ENCODE measurements at regions not wholly inside any gene's neighbourhood (a gene's known extent, or its start where the extent isn't known, plus 50 kb on each side); places are given as distances from the start of the nearest gene placed in this dataset.
"Not testable (repeated sequence)": the region's sequence is repeated elsewhere in the genome, so short reads cannot be mapped to it uniquely, and the experiment has no call there.

DNA sequence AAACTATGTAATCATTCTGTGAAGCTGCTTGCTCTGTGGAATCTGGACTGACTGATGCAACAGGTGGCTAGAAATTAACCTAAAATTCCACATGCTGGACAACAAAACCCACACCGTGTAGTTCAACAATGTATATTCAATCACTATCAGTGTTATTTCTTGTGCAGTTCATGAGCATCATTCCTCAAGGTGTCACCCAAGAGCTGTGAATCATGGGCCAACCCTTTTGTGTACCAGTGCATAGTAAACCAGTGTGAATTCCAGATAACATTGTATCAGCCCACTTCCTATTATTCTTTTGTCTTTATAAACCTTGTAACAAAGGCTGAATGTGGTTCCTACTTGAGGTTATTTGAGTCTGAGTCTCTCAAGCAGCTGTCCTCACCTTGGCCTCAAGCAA is 905.2 kb upstream of the ZNF722 start:
- DNase-seq = no peak
- TF ChIP-seq CTCF (IDR thresholded peaks at IDR 0.05) = no peak
- H3K27ac Mint-ChIP-seq = no peak overlapping the region
- H3K27me3 Mint-ChIP-seq (ENCODE audit: low read depth, poor library complexity) = no peaks in the 10 kb centered on the region
- peaks cover 27% of the 10 kb centered on the region for H3K9me3 Mint-ChIP-seq
- H3K4me3 Mint-ChIP-seq = no peak overlapping the region
- no peaks in the 10 kb centered on the region for H3K4me1 Mint-ChIP-seq
- no peaks in the 10 kb centered on the region for H3K36me3 Mint-ChIP-seq (ENCODE audit: low read depth)

- TF ChIP-seq CTCF (IDR thresholded peaks at IDR 0.05) = no peak
- H3K27ac Mint-ChIP-seq = no peak overlapping the region
- H3K4me3 Mint-ChIP-seq = no peak overlapping the region
- H3K27me3 Mint-ChIP-seq (ENCODE audit: low read depth, poor library complexity) = no peaks in the 10 kb centered on the region
- H3K4me1 Mint-ChIP-seq = no peaks in the 10 kb centered on the region
- no peaks in the 10 kb centered on the region for H3K36me3 Mint-ChIP-seq (ENCODE audit: low read depth)
- DNase-seq = no peak
- H3K9me3 Mint-ChIP-seq = peaks cover 54% of the 10 kb centered on the region
Measured at GRCh38 chr7:63096141-63096540, 902.5 kb upstream of the ZNF722 start.

GRCh38 chr7:63104666-63105065 is 894.0 kb upstream of the ZNF722 start:
- no peak for DNase-seq
- H3K27me3 Mint-ChIP-seq (ENCODE audit: low read depth, poor library complexity) = peaks cover 5% of the 10 kb centered on the region
- no peaks in the 10 kb centered on the region for H3K36me3 Mint-ChIP-seq (ENCODE audit: low read depth)
- peaks cover 96% of the 10 kb centered on the region for H3K9me3 Mint-ChIP-seq
- H3K4me1 Mint-ChIP-seq = no peaks in the 10 kb centered on the region
- no peak overlapping the region for H3K27ac Mint-ChIP-seq
- H3K4me3 Mint-ChIP-seq = no peak overlapping the region
- no peak for TF ChIP-seq CTCF (IDR thresholded peaks at IDR 0.05)

DNA sequence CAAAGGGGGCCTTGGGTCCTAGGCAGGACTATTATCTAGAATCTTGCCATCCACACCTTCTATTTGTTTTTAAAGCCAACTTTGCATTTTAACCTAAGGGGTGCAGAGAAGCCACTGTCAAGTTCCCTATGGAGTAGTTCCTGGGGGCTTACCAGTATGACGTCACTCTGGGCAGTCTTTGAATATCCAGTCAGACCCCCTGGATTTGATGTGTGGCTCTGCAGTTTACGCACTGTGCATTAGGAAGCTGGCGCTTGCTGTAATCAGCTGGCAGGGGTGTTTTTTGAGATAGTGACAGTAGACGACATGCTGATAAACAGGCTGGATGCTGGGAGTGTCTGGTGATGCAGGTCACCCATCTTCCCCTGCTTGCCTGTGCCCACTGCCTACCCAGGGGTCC is 892.7 kb upstream of the ZNF722 start:
- H3K4me1 Mint-ChIP-seq = no peaks in the 10 kb centered on the region
- no peak overlapping the region for H3K4me3 Mint-ChIP-seq
- peaks cover 96% of the 10 kb centered on the region for H3K9me3 Mint-ChIP-seq
- no peak for DNase-seq
- peaks cover 5% of the 10 kb centered on the region for H3K27me3 Mint-ChIP-seq (ENCODE audit: low read depth, poor library complexity)
- TF ChIP-seq CTCF (IDR thresholded peaks at IDR 0.05) = no peak
- H3K27ac Mint-ChIP-seq = no peak overlapping the region
- peaks cover 4% of the 10 kb centered on the region for H3K36me3 Mint-ChIP-seq (ENCODE audit: low read depth)

DNA sequence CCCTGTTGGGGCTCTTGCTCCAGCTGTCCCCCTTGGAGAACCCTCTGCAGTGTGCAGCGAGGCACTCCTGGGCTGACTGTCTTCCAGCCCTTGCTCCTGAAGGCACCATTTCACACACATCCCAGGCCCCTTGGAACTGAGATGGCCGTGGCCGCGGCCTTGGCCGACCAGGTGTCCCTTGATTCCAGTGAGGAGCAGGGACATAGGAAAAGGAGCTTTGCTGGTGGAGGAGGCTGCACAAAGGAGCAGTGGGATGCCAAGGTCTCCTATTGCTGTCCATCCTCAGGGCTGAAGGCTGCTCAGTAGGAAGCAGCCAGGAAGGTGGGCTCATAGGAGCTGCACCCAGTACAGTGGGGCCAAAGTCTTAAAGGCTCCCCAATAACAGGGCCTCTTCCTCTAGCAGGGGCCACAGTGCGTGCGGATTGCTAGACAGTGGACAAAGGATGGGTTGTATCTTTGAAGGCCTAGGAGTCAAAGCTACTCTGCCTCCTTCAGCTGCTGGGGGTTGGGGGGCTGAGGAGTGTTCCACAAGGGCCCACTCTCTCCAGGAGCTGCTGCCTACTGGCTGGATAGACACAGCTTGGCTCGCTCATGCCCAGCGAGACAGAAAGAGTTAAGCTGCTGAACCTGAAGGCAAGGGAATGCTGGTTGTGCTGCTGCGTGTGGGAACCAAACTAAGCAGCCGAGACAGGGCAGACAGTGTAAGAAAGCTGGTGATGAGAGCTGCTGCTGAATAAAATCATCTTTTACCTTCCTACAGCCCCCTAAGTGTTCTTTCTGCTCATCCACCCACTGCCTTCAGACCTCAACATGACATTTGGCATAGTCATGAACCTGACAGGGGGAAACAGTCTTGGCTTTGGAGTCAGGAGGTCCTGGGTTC is 891.9 kb upstream of the ZNF722 start:
- no peak overlapping the region for H3K27ac Mint-ChIP-seq
- peaks cover 93% of the 10 kb centered on the region for H3K9me3 Mint-ChIP-seq
- no peak for TF ChIP-seq CTCF (IDR thresholded peaks at IDR 0.05)
- H3K36me3 Mint-ChIP-seq (ENCODE audit: low read depth) = peaks cover 4% of the 10 kb centered on the region
- no peaks in the 10 kb centered on the region for H3K4me1 Mint-ChIP-seq
- H3K27me3 Mint-ChIP-seq (ENCODE audit: low read depth, poor library complexity) = peaks cover 5% of the 10 kb centered on the region
- no peak overlapping the region for H3K4me3 Mint-ChIP-seq
- no peak for DNase-seq

GRCh38 chr7:63111511-63111910 is 887.1 kb upstream of the ZNF722 start:
- H3K4me1 Mint-ChIP-seq, H3K27ac Mint-ChIP-seq, DNase-seq: not testable (repeated sequence)

More at GRCh38 chr7:63111511-63111910, 887.1 kb upstream of the ZNF722 start:
- not testable (repeated sequence) for H3K4me3 Mint-ChIP-seq; H3K27me3 Mint-ChIP-seq (ENCODE audit: low read depth, poor library complexity); H3K36me3 Mint-ChIP-seq (ENCODE audit: low read depth)
- peaks cover 83% of the 10 kb centered on the region for H3K9me3 Mint-ChIP-seq
